ENCODE measurements at regions not wholly inside any gene's neighbourhood (a gene's known extent, or its start where the extent isn't known, plus 50 kb on each side); places are given as distances from the start of the nearest gene placed in this dataset.

DNA sequence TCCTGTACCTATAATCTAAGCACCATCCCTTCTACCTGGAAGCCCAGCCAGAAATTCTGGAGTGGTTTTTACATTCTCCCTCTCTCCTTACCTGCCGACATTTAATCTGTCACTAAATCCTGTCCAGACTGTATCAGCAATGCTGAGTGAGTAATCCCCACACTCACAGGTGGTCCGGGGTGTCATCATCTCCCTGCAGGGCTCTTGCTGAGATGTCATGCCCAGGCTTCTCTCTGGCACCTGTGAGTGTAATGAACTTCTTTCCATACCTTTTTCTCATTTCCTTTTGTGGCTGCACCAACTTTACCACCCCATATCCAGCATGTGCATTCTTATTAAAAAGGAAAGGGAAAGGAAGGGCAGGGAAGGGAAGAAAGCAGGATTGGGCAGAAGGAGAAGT, 355.2 kb downstream of the CCSER2 start:
- TF ChIP-seq, protein P1, sequence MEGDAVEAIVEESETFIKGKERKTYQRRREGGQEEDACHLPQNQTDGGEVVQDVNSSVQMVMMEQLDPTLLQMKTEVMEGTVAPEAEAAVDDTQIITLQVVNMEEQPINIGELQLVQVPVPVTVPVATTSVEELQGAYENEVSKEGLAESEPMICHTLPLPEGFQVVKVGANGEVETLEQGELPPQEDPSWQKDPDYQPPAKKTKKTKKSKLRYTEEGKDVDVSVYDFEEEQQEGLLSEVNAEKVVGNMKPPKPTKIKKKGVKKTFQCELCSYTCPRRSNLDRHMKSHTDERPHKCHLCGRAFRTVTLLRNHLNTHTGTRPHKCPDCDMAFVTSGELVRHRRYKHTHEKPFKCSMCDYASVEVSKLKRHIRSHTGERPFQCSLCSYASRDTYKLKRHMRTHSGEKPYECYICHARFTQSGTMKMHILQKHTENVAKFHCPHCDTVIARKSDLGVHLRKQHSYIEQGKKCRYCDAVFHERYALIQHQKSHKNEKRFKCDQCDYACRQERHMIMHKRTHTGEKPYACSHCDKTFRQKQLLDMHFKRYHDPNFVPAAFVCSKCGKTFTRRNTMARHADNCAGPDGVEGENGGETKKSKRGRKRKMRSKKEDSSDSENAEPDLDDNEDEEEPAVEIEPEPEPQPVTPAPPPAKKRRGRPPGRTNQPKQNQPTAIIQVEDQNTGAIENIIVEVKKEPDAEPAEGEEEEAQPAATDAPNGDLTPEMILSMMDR (IDR thresholded peaks at IDR 0.05): no peak
- no peak for TF ChIP-seq POLR2A (IDR thresholded peaks at IDR 0.05)
